ENCODE measurements at regions not wholly inside any gene's neighbourhood (a gene's known extent, or its start where the extent isn't known, plus 50 kb on each side); places are given as distances from the start of the nearest gene placed in this dataset.

DNA sequence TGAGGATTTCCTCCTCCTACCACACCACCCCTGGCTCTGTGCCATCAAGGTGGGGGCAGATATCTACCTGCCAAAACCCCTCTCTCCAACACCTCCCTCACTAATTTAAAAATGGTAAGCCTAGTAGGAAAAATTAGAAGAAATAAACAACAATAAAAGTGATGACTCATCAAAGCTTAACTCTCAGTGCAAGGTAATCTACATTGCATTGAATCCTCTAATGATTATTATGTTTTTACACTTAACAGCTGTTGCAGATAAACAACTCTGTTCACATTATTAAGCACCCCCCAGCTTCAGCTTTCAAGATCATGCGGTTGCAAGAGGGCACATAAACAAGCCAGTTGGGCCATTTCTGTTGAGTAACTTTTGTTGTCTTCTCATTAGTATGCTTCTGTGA lies 396.1 kb upstream of the ATP11B start:
- no peak for DNase-seq

DNA sequence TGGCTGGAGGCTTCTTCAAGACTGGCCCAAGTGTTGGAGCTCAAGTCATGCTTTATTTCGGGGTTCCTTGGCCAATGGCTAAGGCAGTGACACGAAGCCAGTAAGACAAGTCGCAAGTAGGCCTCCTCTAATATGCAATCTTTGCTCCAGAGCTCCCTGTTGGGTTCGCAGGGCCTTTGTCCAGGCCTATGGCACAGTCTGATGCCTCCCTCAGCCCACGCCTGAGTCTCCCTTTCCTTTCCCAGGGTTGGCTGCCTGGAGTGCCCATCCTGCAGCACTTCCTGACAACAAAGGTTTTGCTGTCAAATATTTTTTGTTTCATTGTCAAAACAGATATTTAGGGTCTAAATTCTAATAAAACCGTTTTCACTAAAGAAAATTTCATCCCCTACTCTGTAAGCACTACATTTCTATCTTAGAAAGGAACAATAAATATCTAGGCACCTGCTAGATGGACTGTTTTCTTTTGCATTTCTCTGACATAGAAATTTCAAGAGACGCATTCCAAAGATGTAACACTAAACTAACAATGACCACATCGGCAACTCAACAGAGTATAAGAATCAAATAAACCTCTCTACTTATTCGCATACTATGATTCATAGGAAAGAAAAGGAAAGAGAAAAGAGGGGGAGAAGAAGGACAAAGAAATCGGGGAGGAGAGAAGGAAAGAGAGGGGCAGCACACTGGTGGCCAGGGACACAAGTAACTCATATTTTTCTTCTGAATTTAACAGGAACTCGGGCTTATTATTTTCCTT lies 393.1 kb upstream of the ATP11B start:
- Histone ChIP-seq H3K27me3 (replicated peaks in 2 of 5; ENCODE audit: control insufficient read depth in 4 of 5, insufficient read depth in 5 of 5, low read length in 4 of 5) (no peaks in the 10 kb centered on the region), H3K4me1 (ENCODE audit: control extremely low read depth in 1 of 4, control insufficient read depth in 4 of 4, insufficient read depth in 4 of 4, low read length in 3 of 4) (no peaks in the 10 kb centered on the region), H3K9me3 (ENCODE audit: control extremely low read depth in 1 of 5, control insufficient read depth in 4 of 5, insufficient read depth in 2 of 5, low read depth in 1 of 5, low read length in 4 of 5) (no peaks in the 10 kb centered on the region), H3K36me3 (ENCODE audit: control insufficient read depth in 4 of 4, insufficient read depth in 4 of 4, low read length in 3 of 4) (no peaks in the 10 kb centered on the region), H3K4me3 (ENCODE audit: control insufficient read depth in 1 of 7, extremely low read depth in 1 of 7, insufficient read depth in 4 of 7, low read depth in 2 of 7, low read length in 6 of 7) (no peak overlapping the region), H3K27ac (ENCODE audit: insufficient read depth in 1 of 2, low read depth in 1 of 2, low read length in 2 of 2, poor library complexity in 1 of 2, severe bottlenecking in 2 of 2) (no peak overlapping the region)
- ChIA-PET CTCF (no interaction called here), POLR2A (no interaction called here)
- DNase-seq, result no peak
- 84% methylated on average over 6 of the region's 11 CpGs for WGBS (ENCODE audit: insufficient coverage)

More for the DNA sequence above, 396.1 kb upstream of the ATP11B start:
- H3K36me3 ChIP-seq (ENCODE audit: control insufficient read depth in 4 of 4, insufficient read depth in 4 of 4, low read length in 3 of 4), result no peaks in the 10 kb centered on the region
- ChIA-PET CTCF (no interaction called here), POLR2A (no interaction called here)
- H3K4me3 ChIP-seq (ENCODE audit: control insufficient read depth in 1 of 7, extremely low read depth in 1 of 7, insufficient read depth in 4 of 7, low read depth in 2 of 7, low read length in 6 of 7), result no peak overlapping the region
- no peaks in the 10 kb centered on the region for H3K4me1 ChIP-seq (ENCODE audit: control extremely low read depth in 1 of 4, control insufficient read depth in 4 of 4, insufficient read depth in 4 of 4, low read length in 3 of 4)
- no peaks in the 10 kb centered on the region for H3K9me3 ChIP-seq (ENCODE audit: control extremely low read depth in 1 of 5, control insufficient read depth in 4 of 5, insufficient read depth in 2 of 5, low read depth in 1 of 5, low read length in 4 of 5)
- no peak overlapping the region for H3K27ac ChIP-seq (ENCODE audit: insufficient read depth in 1 of 2, low read depth in 1 of 2, low read length in 2 of 2, poor library complexity in 1 of 2, severe bottlenecking in 2 of 2)
- no peaks in the 10 kb centered on the region for H3K27me3 ChIP-seq (replicated peaks in 2 of 5; ENCODE audit: control insufficient read depth in 4 of 5, insufficient read depth in 5 of 5, low read length in 4 of 5)
- WGBS (ENCODE audit: insufficient coverage), result 100% methylated on average over 1 of the region's 1 CpG

DNA sequence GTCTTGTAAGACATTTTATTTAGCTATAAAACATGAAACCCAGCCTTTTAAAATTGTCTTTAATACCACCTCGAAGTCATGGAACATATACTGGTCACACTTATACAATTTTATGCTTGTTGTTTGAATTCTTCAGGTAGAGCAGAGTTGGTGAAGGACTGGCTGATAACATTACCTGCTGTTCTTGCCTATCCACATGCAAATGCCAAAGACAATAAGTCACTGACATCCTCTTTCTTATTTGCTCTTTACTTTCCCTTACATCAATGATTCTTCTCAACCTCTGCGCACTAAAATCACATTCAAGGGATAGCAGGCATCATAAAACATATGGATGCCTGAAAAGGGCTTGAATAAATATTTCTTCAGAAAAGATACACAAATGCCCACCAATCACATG lies 392.5 kb upstream of the ATP11B start:
- POLR2A ChIA-PET, result no interaction called here
- no peak for DNase-seq
- no peaks in the 10 kb centered on the region for H3K36me3 ChIP-seq (ENCODE audit: control insufficient read depth in 4 of 4, insufficient read depth in 4 of 4, low read length in 3 of 4)
- no peaks in the 10 kb centered on the region for H3K27me3 ChIP-seq (replicated peaks in 2 of 5; ENCODE audit: control insufficient read depth in 4 of 5, insufficient read depth in 5 of 5, low read length in 4 of 5)
- H3K4me3 ChIP-seq (ENCODE audit: control insufficient read depth in 1 of 7, extremely low read depth in 1 of 7, insufficient read depth in 4 of 7, low read depth in 2 of 7, low read length in 6 of 7), result no peak overlapping the region
- no CpG with 5 or more reads among the region's 2 CpGs for WGBS (ENCODE audit: insufficient coverage)
- no peaks in the 10 kb centered on the region for H3K9me3 ChIP-seq (ENCODE audit: control extremely low read depth in 1 of 5, control insufficient read depth in 4 of 5, insufficient read depth in 2 of 5, low read depth in 1 of 5, low read length in 4 of 5)
- H3K4me1 ChIP-seq (ENCODE audit: control extremely low read depth in 1 of 4, control insufficient read depth in 4 of 4, insufficient read depth in 4 of 4, low read length in 3 of 4), result no peaks in the 10 kb centered on the region
- CTCF ChIA-PET, result no interaction called here
- no peak overlapping the region for H3K27ac ChIP-seq (ENCODE audit: insufficient read depth in 1 of 2, low read depth in 1 of 2, low read length in 2 of 2, poor library complexity in 1 of 2, severe bottlenecking in 2 of 2)

DNA sequence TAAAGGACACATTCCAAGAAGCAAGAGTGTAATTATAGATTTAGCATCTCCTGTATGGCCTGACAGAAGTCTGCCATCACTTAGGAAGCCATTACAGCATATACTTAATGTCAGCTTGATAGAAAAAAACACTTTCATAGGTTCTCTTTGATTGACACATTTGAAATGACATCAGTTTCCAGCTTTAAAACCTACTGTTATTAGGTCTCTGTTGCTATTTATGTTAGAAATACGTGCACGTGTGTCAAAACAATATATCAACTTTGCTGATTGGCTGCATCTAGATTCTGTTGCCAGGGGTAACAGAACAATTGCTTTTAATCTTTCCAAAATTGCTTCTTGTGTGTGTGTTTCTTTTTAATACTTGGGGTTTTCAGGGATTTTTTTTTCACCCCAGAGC lies 389.3 kb upstream of the ATP11B start:
- ChIA-PET CTCF (no interaction called here), POLR2A (no interaction called here)
- Histone ChIP-seq H3K4me1 (ENCODE audit: control extremely low read depth in 1 of 4, control insufficient read depth in 4 of 4, insufficient read depth in 4 of 4, low read length in 3 of 4) (no peaks in the 10 kb centered on the region), H3K27me3 (replicated peaks in 2 of 5; ENCODE audit: control insufficient read depth in 4 of 5, insufficient read depth in 5 of 5, low read length in 4 of 5) (no peaks in the 10 kb centered on the region), H3K27ac (ENCODE audit: insufficient read depth in 1 of 2, low read depth in 1 of 2, low read length in 2 of 2, poor library complexity in 1 of 2, severe bottlenecking in 2 of 2) (no peak overlapping the region), H3K36me3 (ENCODE audit: control insufficient read depth in 4 of 4, insufficient read depth in 4 of 4, low read length in 3 of 4) (no peaks in the 10 kb centered on the region), H3K4me3 (ENCODE audit: control insufficient read depth in 1 of 7, extremely low read depth in 1 of 7, insufficient read depth in 4 of 7, low read depth in 2 of 7, low read length in 6 of 7) (no peak overlapping the region), H3K9me3 (ENCODE audit: control extremely low read depth in 1 of 5, control insufficient read depth in 4 of 5, insufficient read depth in 2 of 5, low read depth in 1 of 5, low read length in 4 of 5) (no peaks in the 10 kb centered on the region)
- WGBS (ENCODE audit: insufficient coverage), result 100% methylated on average over 2 of the region's 2 CpGs
- no peak for DNase-seq

DNA sequence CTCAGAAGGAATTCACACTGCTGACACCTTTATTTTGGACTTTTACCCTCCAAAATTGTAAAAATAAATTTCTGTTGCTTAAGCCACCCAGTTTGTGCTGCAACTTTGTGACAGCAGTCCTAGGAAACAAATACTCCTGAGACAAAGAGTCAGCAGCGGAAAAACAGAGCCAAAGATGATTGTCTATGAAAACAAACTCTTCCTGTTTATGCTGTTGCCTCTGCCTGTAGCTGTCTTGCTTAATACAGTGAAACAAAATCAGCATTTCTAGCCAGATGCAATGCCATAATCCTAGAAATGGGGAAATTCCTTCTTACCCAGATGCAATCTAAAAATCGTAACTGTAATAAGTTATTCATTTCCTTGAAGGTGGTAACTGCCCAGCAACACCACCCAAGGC lies 387.5 kb upstream of the ATP11B start:
- Histone ChIP-seq H3K9me3 (ENCODE audit: control extremely low read depth in 1 of 5, control insufficient read depth in 4 of 5, insufficient read depth in 2 of 5, low read depth in 1 of 5, low read length in 4 of 5) (no peaks in the 10 kb centered on the region), H3K4me1 (ENCODE audit: control extremely low read depth in 1 of 4, control insufficient read depth in 4 of 4, insufficient read depth in 4 of 4, low read length in 3 of 4) (no peaks in the 10 kb centered on the region), H3K27ac (ENCODE audit: insufficient read depth in 1 of 2, low read depth in 1 of 2, low read length in 2 of 2, poor library complexity in 1 of 2, severe bottlenecking in 2 of 2) (no peak overlapping the region), H3K36me3 (ENCODE audit: control insufficient read depth in 4 of 4, insufficient read depth in 4 of 4, low read length in 3 of 4) (no peaks in the 10 kb centered on the region), H3K27me3 (replicated peaks in 2 of 5; ENCODE audit: control insufficient read depth in 4 of 5, insufficient read depth in 5 of 5, low read length in 4 of 5) (no peaks in the 10 kb centered on the region), H3K4me3 (ENCODE audit: control insufficient read depth in 1 of 7, extremely low read depth in 1 of 7, insufficient read depth in 4 of 7, low read depth in 2 of 7, low read length in 6 of 7) (no peak overlapping the region)
- ChIA-PET POLR2A (no interaction called here), CTCF (no interaction called here)
- 85% methylated on average over 1 of the region's 2 CpGs for WGBS (ENCODE audit: insufficient coverage)
- no peak for DNase-seq

DNA sequence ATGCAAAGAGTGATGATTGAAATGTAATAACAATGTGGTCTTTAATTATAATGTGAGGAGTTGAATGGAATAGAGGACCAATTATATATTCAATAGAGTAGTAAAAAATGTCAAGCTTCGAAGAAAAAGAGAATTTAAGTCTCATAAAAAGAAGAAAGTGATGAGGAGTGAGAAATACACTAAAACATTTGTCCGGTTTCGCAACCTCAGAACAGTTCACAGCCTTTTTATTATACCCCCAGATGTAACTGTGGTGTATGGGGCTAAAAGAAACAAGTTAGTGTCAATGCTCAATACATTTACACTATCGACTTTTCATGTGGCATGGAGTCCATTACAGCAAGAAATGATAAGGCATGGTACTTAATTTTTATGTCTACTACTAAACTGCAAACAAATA lies 386.5 kb upstream of the ATP11B start:
- WGBS (ENCODE audit: insufficient coverage), result 87% methylated on average over 3 of the region's 4 CpGs
- H3K36me3 ChIP-seq (ENCODE audit: control insufficient read depth in 4 of 4, insufficient read depth in 4 of 4, low read length in 3 of 4), result no peaks in the 10 kb centered on the region
- DNase-seq, result no peak
- H3K9me3 ChIP-seq (ENCODE audit: control extremely low read depth in 1 of 5, control insufficient read depth in 4 of 5, insufficient read depth in 2 of 5, low read depth in 1 of 5, low read length in 4 of 5), result no peaks in the 10 kb centered on the region
- POLR2A ChIA-PET, result no interaction called here
- H3K4me1 ChIP-seq (ENCODE audit: control extremely low read depth in 1 of 4, control insufficient read depth in 4 of 4, insufficient read depth in 4 of 4, low read length in 3 of 4), result no peaks in the 10 kb centered on the region
- no peak overlapping the region for H3K4me3 ChIP-seq (ENCODE audit: control insufficient read depth in 1 of 7, extremely low read depth in 1 of 7, insufficient read depth in 4 of 7, low read depth in 2 of 7, low read length in 6 of 7)
- H3K27me3 ChIP-seq (replicated peaks in 2 of 5; ENCODE audit: control insufficient read depth in 4 of 5, insufficient read depth in 5 of 5, low read length in 4 of 5), result no peaks in the 10 kb centered on the region
- CTCF ChIA-PET, result no interaction called here
- H3K27ac ChIP-seq (ENCODE audit: insufficient read depth in 1 of 2, low read depth in 1 of 2, low read length in 2 of 2, poor library complexity in 1 of 2, severe bottlenecking in 2 of 2), result no peak overlapping the region

DNA sequence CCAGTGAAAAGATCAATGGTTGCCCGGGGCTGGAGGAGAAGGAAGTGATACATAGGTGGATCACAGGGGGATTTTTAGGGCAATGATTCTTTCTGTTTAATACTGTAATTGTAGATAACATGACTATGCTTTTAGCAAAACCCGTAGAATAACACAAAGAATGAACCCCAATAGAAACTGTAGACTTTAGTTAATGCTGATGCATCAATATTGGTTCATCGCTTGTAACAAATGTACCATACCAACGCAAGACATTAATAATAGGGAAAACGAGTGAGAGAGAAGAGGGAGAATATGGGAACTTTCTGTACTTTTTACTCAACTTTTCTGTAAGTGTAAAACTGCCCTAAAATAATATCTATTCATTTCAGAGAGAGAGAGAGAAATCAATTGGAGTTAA lies 383.3 kb upstream of the ATP11B start:
- Histone ChIP-seq H3K27me3 (replicated peaks in 2 of 5; ENCODE audit: control insufficient read depth in 4 of 5, insufficient read depth in 5 of 5, low read length in 4 of 5) (no peaks in the 10 kb centered on the region), H3K4me1 (ENCODE audit: control extremely low read depth in 1 of 4, control insufficient read depth in 4 of 4, insufficient read depth in 4 of 4, low read length in 3 of 4) (no peaks in the 10 kb centered on the region), H3K4me3 (ENCODE audit: control insufficient read depth in 1 of 7, extremely low read depth in 1 of 7, insufficient read depth in 4 of 7, low read depth in 2 of 7, low read length in 6 of 7) (no peak overlapping the region), H3K36me3 (ENCODE audit: control insufficient read depth in 4 of 4, insufficient read depth in 4 of 4, low read length in 3 of 4) (no peaks in the 10 kb centered on the region), H3K27ac (ENCODE audit: insufficient read depth in 1 of 2, low read depth in 1 of 2, low read length in 2 of 2, poor library complexity in 1 of 2, severe bottlenecking in 2 of 2) (no peak overlapping the region), H3K9me3 (ENCODE audit: control extremely low read depth in 1 of 5, control insufficient read depth in 4 of 5, insufficient read depth in 2 of 5, low read depth in 1 of 5, low read length in 4 of 5) (no peaks in the 10 kb centered on the region)
- POLR2A ChIA-PET, result no interaction called here
- no peak for DNase-seq
- WGBS (ENCODE audit: insufficient coverage), result 100% methylated on average over 1 of the region's 5 CpGs
- CTCF ChIA-PET, result interaction anchor here (0.6 kb wide), 1 partner anchor 311 kb away, joined by 3 read pairs; no protein-coding TSS in a partner anchor

All from common myeloid progenitor, CD34-positive (primary cell).